GM12865 (cell line): ENCODE measurements at regions not wholly inside any gene's neighbourhood (a gene's known extent, or its start where the extent isn't known, plus 50 kb on each side); places are given as distances from the start of the nearest gene placed in this dataset.

Source experiments
- DNase-seq: peaks from one replicate; pipeline ENCODE4 v3.0.0; 2010; ENCODE audit warnings: low read depth
- H3K4me3 ChIP-seq: 2 replicates; pipeline ENCODE4 v1.5.1; 2011; ENCODE audit warnings: mild to moderate bottlenecking, low read depth, low read length, control low read depth
- TF ChIP-seq, protein P1 (sequence below): IDR thresholded peaks from 2 replicates; pipeline ENCODE4 v1.5.1; 2011; ENCODE audit warnings: low read length, control low read depth, low read depth, inconsistent platforms; ENCODE audit not compliant: insufficient read depth; ENCODE audit errors: missing control alignments

GRCh38 chr5:173671121-173671949 lies 54.9 kb upstream of the BOD1 start:
- no peak for DNase-seq
- TF ChIP-seq, protein P1, sequence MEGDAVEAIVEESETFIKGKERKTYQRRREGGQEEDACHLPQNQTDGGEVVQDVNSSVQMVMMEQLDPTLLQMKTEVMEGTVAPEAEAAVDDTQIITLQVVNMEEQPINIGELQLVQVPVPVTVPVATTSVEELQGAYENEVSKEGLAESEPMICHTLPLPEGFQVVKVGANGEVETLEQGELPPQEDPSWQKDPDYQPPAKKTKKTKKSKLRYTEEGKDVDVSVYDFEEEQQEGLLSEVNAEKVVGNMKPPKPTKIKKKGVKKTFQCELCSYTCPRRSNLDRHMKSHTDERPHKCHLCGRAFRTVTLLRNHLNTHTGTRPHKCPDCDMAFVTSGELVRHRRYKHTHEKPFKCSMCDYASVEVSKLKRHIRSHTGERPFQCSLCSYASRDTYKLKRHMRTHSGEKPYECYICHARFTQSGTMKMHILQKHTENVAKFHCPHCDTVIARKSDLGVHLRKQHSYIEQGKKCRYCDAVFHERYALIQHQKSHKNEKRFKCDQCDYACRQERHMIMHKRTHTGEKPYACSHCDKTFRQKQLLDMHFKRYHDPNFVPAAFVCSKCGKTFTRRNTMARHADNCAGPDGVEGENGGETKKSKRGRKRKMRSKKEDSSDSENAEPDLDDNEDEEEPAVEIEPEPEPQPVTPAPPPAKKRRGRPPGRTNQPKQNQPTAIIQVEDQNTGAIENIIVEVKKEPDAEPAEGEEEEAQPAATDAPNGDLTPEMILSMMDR = no peak
- no peak overlapping the region for H3K4me3 ChIP-seq

DNA sequence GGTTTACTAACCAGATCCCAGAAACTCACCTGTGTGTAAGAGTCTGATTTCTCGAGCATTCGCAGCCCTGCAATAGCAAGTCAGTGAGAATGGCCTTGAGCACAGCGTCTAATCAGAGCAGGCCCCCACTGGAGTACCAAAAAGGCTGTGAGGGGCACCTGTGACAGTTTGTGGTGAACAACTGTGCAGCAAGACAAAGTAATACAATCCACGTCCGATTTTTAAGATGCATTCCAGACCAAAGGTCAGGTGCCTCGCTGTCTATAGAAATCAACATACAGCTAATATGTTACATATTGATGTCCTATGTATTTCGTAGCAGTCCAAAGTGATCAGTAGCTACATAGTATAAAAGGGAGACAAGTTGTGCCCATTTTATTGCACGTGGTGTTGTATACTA lies 55.7 kb upstream of the BOD1 start:
- H3K4me3 ChIP-seq = no peak overlapping the region
- DNase-seq = no peak
- TF ChIP-seq, protein P1 = no peak

GRCh38 chr5:173672891-173673290 lies 56.4 kb upstream of the BOD1 start:
- TF ChIP-seq, protein P1 = no peak
- H3K4me3 ChIP-seq = no peak overlapping the region
- DNase-seq = no peak

GRCh38 chr5:173673295-173674101 lies 57.0 kb upstream of the BOD1 start:
- TF ChIP-seq, protein P1 = no peak
- no peak for DNase-seq
- no peak overlapping the region for H3K4me3 ChIP-seq

- TF ChIP-seq, protein P1 = no peak
- no peak for DNase-seq
- H3K4me3 ChIP-seq = no peak overlapping the region
Observed at GRCh38 chr5:173675287-173675996, 59.0 kb upstream of the BOD1 start.

DNA sequence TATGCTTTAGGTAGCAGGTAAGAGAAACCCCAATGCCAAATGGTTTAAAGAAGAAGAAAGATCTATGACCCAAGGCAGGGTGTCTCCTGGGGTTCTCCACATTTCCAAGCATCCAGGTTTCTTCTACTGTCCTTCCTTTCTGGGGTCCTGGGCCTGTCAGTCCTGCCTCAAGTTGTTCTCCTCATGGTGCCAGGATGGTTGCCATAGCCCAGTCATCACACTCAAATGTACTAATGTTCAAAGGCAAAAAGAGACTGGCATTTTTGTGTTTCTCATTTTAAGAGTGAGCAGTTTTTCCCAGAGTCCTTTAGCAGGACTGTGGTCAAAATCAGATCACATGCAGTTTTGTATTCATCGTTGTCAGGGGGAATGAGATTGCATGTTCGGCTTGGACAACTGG lies 59.9 kb upstream of the BOD1 start:
- no peak for DNase-seq

More for the DNA sequence above, 59.9 kb upstream of the BOD1 start:
- TF ChIP-seq, protein P1 = no peak
- H3K4me3 ChIP-seq = no peak overlapping the region
